ENCODE measurements at regions not wholly inside any gene's neighbourhood (a gene's known extent, or its start where the extent isn't known, plus 50 kb on each side); places are given as distances from the start of the nearest gene placed in this dataset.

DNA sequence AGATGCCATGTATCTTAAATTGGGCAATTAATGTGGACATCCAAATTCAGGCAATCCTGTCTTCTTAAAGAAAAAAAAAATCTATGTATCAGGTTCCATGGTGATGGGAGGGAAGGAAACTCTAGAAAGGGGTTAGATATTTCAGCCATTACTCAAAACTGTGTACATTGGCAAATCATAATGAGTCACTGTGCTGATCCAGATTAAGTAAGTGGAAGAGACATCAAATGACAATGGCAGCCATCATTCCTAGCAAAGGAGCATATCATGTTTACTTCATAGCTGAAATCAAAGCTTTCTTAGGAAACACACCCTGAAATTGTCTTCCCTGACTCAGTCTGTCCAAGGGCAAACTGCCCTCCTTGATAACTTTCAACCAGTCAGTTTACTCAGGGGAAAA lies 713.3 kb upstream of the GBE1 start:
- no peaks in the 10 kb centered on the region for H3K9me3 ChIP-seq (ENCODE audit: control insufficient read depth, low read depth, low read length)
- peak; percentile 19 for DNase-seq (ENCODE audit: low read depth, low spot score)
- H4K20me1 ChIP-seq (ENCODE audit: control insufficient read depth, extremely low read depth, insufficient read depth, low read length) = no peaks in the 10 kb centered on the region
- no peak overlapping the region for H3K4me2 ChIP-seq (ENCODE audit: control insufficient read depth, extremely low read depth, insufficient read depth, low read depth, low read length)
- H3K4me1 ChIP-seq (ENCODE audit: control insufficient read depth, extremely low read depth, insufficient read depth, low read length) = peaks cover 9% of the 10 kb centered on the region
- peak overlapping the region; percentile 25 for H2AFZ ChIP-seq (ENCODE audit: control insufficient read depth, low read length)
- H3K27ac ChIP-seq (ENCODE audit: control insufficient read depth, insufficient read depth, low read length) = peak overlapping the region; percentile 11
- dilution Hi-C loops (cut with MboI; ENCODE audit: extremely low pct_ligation_motif_present, low sequenced_read_pairs) = no loop called here
- H3K27me3 ChIP-seq (ENCODE audit: control insufficient read depth, extremely low read depth, insufficient read depth, low read length) = no peaks in the 10 kb centered on the region
- FAIRE-seq = no peak
- H3K79me2 ChIP-seq (ENCODE audit: control insufficient read depth, insufficient read depth, low read length) = no peaks in the 10 kb centered on the region
- no peak overlapping the region for H3K4me3 ChIP-seq (ENCODE audit: control insufficient read depth in 2 of 3, extremely low read depth in 1 of 3, insufficient read depth in 2 of 3, low read depth in 1 of 3, low read length in 3 of 3)
- H3K9me1 ChIP-seq (ENCODE audit: control insufficient read depth, extremely low read depth, insufficient read depth, low read length) = no peaks in the 10 kb centered on the region
- H3K36me3 ChIP-seq (ENCODE audit: control insufficient read depth in 2 of 2, extremely low read depth in 1 of 2, insufficient read depth in 2 of 2, low read length in 2 of 2) = no peaks in the 10 kb centered on the region
- H3K9ac ChIP-seq (ENCODE audit: control insufficient read depth, extremely low read depth, insufficient read depth, low read length) = no peak overlapping the region
- TF ChIP-seq, protein P1, sequence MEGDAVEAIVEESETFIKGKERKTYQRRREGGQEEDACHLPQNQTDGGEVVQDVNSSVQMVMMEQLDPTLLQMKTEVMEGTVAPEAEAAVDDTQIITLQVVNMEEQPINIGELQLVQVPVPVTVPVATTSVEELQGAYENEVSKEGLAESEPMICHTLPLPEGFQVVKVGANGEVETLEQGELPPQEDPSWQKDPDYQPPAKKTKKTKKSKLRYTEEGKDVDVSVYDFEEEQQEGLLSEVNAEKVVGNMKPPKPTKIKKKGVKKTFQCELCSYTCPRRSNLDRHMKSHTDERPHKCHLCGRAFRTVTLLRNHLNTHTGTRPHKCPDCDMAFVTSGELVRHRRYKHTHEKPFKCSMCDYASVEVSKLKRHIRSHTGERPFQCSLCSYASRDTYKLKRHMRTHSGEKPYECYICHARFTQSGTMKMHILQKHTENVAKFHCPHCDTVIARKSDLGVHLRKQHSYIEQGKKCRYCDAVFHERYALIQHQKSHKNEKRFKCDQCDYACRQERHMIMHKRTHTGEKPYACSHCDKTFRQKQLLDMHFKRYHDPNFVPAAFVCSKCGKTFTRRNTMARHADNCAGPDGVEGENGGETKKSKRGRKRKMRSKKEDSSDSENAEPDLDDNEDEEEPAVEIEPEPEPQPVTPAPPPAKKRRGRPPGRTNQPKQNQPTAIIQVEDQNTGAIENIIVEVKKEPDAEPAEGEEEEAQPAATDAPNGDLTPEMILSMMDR (optimal IDR thresholded peaks at IDR 0.05 in 1 of 3, IDR thresholded peaks at IDR 0.05 in 1 of 3, conservative IDR thresholded peaks at IDR 0.05 in 1 of 3; ENCODE audit: extremely low read depth in 1 of 3, insufficient read depth in 2 of 3, low read length in 3 of 3) = no peak
- TF ChIP-seq EZH2 (IDR thresholded peaks at IDR 0.05; ENCODE audit: low read length) = no peak

DNA sequence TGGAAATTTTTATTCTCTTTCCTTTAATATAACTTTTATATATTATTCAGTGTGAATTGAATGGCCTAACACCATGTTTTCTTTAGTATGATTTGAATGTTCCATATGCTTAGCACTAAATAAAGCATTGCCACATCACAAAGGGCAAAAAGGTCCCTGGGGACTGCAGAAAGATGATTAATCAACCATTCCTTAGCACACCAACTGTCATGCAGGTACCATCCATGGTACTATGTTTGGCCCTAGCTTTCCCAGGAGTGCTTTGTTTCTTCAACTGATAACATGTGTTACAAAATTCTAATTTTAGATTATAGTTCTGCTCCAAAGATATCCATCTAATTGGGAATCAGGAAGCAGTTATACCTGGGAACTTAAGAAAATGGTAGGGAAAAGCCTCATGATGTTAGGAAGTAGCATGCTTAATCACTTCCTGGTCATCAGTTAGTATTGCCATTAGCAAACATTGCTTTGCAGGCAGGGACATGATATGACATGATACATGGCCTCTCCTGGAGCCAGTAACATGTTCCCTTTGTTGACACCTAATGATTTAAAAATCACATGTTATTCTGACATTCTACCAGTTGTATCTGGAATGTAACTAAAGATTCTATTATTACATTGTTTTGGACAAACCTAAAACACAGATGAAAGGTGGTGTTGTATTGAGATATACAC lies 712.6 kb upstream of the GBE1 start:
- TF ChIP-seq, protein P1 (optimal IDR thresholded peaks at IDR 0.05 in 1 of 3, IDR thresholded peaks at IDR 0.05 in 1 of 3, conservative IDR thresholded peaks at IDR 0.05 in 1 of 3; ENCODE audit: extremely low read depth in 1 of 3, insufficient read depth in 2 of 3, low read length in 3 of 3) = no peak
- no peak for TF ChIP-seq EZH2 (IDR thresholded peaks at IDR 0.05; ENCODE audit: low read length)
- no peaks in the 10 kb centered on the region for H3K9me1 ChIP-seq (ENCODE audit: control insufficient read depth, extremely low read depth, insufficient read depth, low read length)
- no peak overlapping the region for H2AFZ ChIP-seq (ENCODE audit: control insufficient read depth, low read length)
- DNase-seq (ENCODE audit: low read depth, low spot score) (peak; percentile 30), FAIRE-seq (no peak)
- H3K4me3 ChIP-seq (ENCODE audit: control insufficient read depth in 2 of 3, extremely low read depth in 1 of 3, insufficient read depth in 2 of 3, low read depth in 1 of 3, low read length in 3 of 3) = no peak overlapping the region
- H3K27ac ChIP-seq (ENCODE audit: control insufficient read depth, insufficient read depth, low read length) = peak overlapping the region; percentile 11
- H3K9me3 ChIP-seq (ENCODE audit: control insufficient read depth, low read depth, low read length) = no peaks in the 10 kb centered on the region
- H4K20me1 ChIP-seq (ENCODE audit: control insufficient read depth, extremely low read depth, insufficient read depth, low read length) = no peaks in the 10 kb centered on the region
- peaks cover 9% of the 10 kb centered on the region for H3K4me1 ChIP-seq (ENCODE audit: control insufficient read depth, extremely low read depth, insufficient read depth, low read length)
- no peaks in the 10 kb centered on the region for H3K36me3 ChIP-seq (ENCODE audit: control insufficient read depth in 2 of 2, extremely low read depth in 1 of 2, insufficient read depth in 2 of 2, low read length in 2 of 2)
- no peak overlapping the region for H3K4me2 ChIP-seq (ENCODE audit: control insufficient read depth, extremely low read depth, insufficient read depth, low read depth, low read length)
- H3K27me3 ChIP-seq (ENCODE audit: control insufficient read depth, extremely low read depth, insufficient read depth, low read length) = no peaks in the 10 kb centered on the region
- H3K79me2 ChIP-seq (ENCODE audit: control insufficient read depth, insufficient read depth, low read length) = no peaks in the 10 kb centered on the region
- dilution Hi-C loops (cut with MboI; ENCODE audit: extremely low pct_ligation_motif_present, low sequenced_read_pairs) = no loop called here
- H3K9ac ChIP-seq (ENCODE audit: control insufficient read depth, extremely low read depth, insufficient read depth, low read length) = no peak overlapping the region

Data from keratinocyte (primary cell).